ENCODE measurements at regions not wholly inside any gene's neighbourhood (a gene's known extent, or its start where the extent isn't known, plus 50 kb on each side); places are given as distances from the start of the nearest gene placed in this dataset.
"Not testable (repeated sequence)": the region's sequence is repeated elsewhere in the genome, so short reads cannot be mapped to it uniquely, and the experiment has no call there.

- Histone ChIP-seq H3K27me3 (ENCODE audit: insufficient read depth, low read length) (no peaks in the 10 kb centered on the region), H3K27ac (ENCODE audit: low read depth, low read length) (no peak overlapping the region), H3K9ac (ENCODE audit: low read depth, low read length) (no peak overlapping the region), H3K9me3 (ENCODE audit: insufficient read depth, low read depth, low read length) (no peaks in the 10 kb centered on the region), H3K4me3 (ENCODE audit: low read length) (no peak overlapping the region), H3K4me1 (ENCODE audit: insufficient read depth, low read length) (peaks cover 8% of the 10 kb centered on the region), H3K36me3 (ENCODE audit: insufficient read depth, low read length) (no peaks in the 10 kb centered on the region)
- WGBS: 100% methylated on average over 1 of the region's 3 CpGs
These were observed 150.4 kb upstream of the NEBL start for GRCh38 chr10:21047511-21047910.

GRCh38 chr10:21047096-21047495, 150.0 kb upstream of the NEBL start:
- no peaks in the 10 kb centered on the region for H3K9me3 ChIP-seq (ENCODE audit: insufficient read depth, low read depth, low read length)

GRCh38 chr10:21043044-21043443, 145.9 kb upstream of the NEBL start:
- Histone ChIP-seq H3K36me3 (ENCODE audit: insufficient read depth, low read length) (no peaks in the 10 kb centered on the region), H3K4me1 (ENCODE audit: insufficient read depth, low read length) (peaks cover 13% of the 10 kb centered on the region), H3K9ac (ENCODE audit: low read depth, low read length) (no peak overlapping the region), H3K27me3 (ENCODE audit: insufficient read depth, low read length) (no peaks in the 10 kb centered on the region), H3K27ac (ENCODE audit: low read depth, low read length) (no peak overlapping the region), H3K9me3 (ENCODE audit: insufficient read depth, low read depth, low read length) (no peaks in the 10 kb centered on the region), H3K4me3 (ENCODE audit: low read length) (no peak overlapping the region)
- 90% methylated on average over 4 of the region's 4 CpGs for WGBS

More at GRCh38 chr10:21047096-21047495, 150.0 kb upstream of the NEBL start:
- H3K36me3 ChIP-seq (ENCODE audit: insufficient read depth, low read length): no peaks in the 10 kb centered on the region
- H3K27ac ChIP-seq (ENCODE audit: low read depth, low read length): no peak overlapping the region
- no peak overlapping the region for H3K4me3 ChIP-seq (ENCODE audit: low read length)
- H3K4me1 ChIP-seq (ENCODE audit: insufficient read depth, low read length): peaks cover 13% of the 10 kb centered on the region
- H3K27me3 ChIP-seq (ENCODE audit: insufficient read depth, low read length): no peaks in the 10 kb centered on the region
- no peak overlapping the region for H3K9ac ChIP-seq (ENCODE audit: low read depth, low read length)

GRCh38 chr10:21042536-21042935, 145.4 kb upstream of the NEBL start:
- H3K36me3 ChIP-seq (ENCODE audit: insufficient read depth, low read length): no peaks in the 10 kb centered on the region
- no peak overlapping the region for H3K9ac ChIP-seq (ENCODE audit: low read depth, low read length)
- peaks cover 13% of the 10 kb centered on the region for H3K4me1 ChIP-seq (ENCODE audit: insufficient read depth, low read length)
- no peaks in the 10 kb centered on the region for H3K9me3 ChIP-seq (ENCODE audit: insufficient read depth, low read depth, low read length)
- no peak overlapping the region for H3K4me3 ChIP-seq (ENCODE audit: low read length)
- H3K27ac ChIP-seq (ENCODE audit: low read depth, low read length): no peak overlapping the region
- no peaks in the 10 kb centered on the region for H3K27me3 ChIP-seq (ENCODE audit: insufficient read depth, low read length)
- WGBS: 89% methylated on average over 1 of the region's 1 CpG

GRCh38 chr10:21041763-21042458, 144.8 kb upstream of the NEBL start:
- Histone ChIP-seq H3K27me3 (ENCODE audit: insufficient read depth, low read length) (no peaks in the 10 kb centered on the region), H3K4me3 (ENCODE audit: low read length) (no peak overlapping the region), H3K36me3 (ENCODE audit: insufficient read depth, low read length) (no peaks in the 10 kb centered on the region), H3K27ac (ENCODE audit: low read depth, low read length) (no peak overlapping the region), H3K9me3 (ENCODE audit: insufficient read depth, low read depth, low read length) (no peaks in the 10 kb centered on the region), H3K4me1 (ENCODE audit: insufficient read depth, low read length) (peaks cover 13% of the 10 kb centered on the region), H3K9ac (ENCODE audit: low read depth, low read length) (no peak overlapping the region)
- WGBS: 96% methylated on average over 9 of the region's 10 CpGs

- H3K9me3 ChIP-seq (ENCODE audit: insufficient read depth, low read depth, low read length): no peaks in the 10 kb centered on the region
- WGBS: 92% methylated on average over 3 of the region's 3 CpGs
- no peak overlapping the region for H3K27ac ChIP-seq (ENCODE audit: low read depth, low read length)
These were observed 142.6 kb upstream of the NEBL start for GRCh38 chr10:21039721-21040120.

GRCh38 chr10:21036757-21037156, 139.6 kb upstream of the NEBL start:
- H3K27me3 ChIP-seq (ENCODE audit: insufficient read depth, low read length): no peaks in the 10 kb centered on the region
- no peak overlapping the region for H3K27ac ChIP-seq (ENCODE audit: low read depth, low read length)
- H3K4me3 ChIP-seq (ENCODE audit: low read length): no peak overlapping the region
- H3K4me1 ChIP-seq (ENCODE audit: insufficient read depth, low read length): no peaks in the 10 kb centered on the region
- H3K9ac ChIP-seq (ENCODE audit: low read depth, low read length): no peak overlapping the region
- H3K9me3 ChIP-seq (ENCODE audit: insufficient read depth, low read depth, low read length): no peaks in the 10 kb centered on the region
- H3K36me3 ChIP-seq (ENCODE audit: insufficient read depth, low read length): no peaks in the 10 kb centered on the region
- WGBS: 96% methylated on average over 4 of the region's 5 CpGs

More at GRCh38 chr10:21039721-21040120, 142.6 kb upstream of the NEBL start:
- no peaks in the 10 kb centered on the region for H3K27me3 ChIP-seq (ENCODE audit: insufficient read depth, low read length)
- H3K36me3 ChIP-seq (ENCODE audit: insufficient read depth, low read length): no peaks in the 10 kb centered on the region
- no peak overlapping the region for H3K9ac ChIP-seq (ENCODE audit: low read depth, low read length)
- no peak overlapping the region for H3K4me3 ChIP-seq (ENCODE audit: low read length)
- H3K4me1 ChIP-seq (ENCODE audit: insufficient read depth, low read length): peaks cover 13% of the 10 kb centered on the region

- H3K4me1 ChIP-seq (ENCODE audit: insufficient read depth, low read length); H3K27me3 ChIP-seq (ENCODE audit: insufficient read depth, low read length); H3K9me3 ChIP-seq (ENCODE audit: insufficient read depth, low read depth, low read length); H3K4me3 ChIP-seq (ENCODE audit: low read length); H3K9ac ChIP-seq (ENCODE audit: low read depth, low read length); H3K27ac ChIP-seq (ENCODE audit: low read depth, low read length); H3K36me3 ChIP-seq (ENCODE audit: insufficient read depth, low read length): not testable (repeated sequence)
- WGBS: 96% methylated on average over 3 of the region's 3 CpGs
These were observed 137.7 kb upstream of the NEBL start for GRCh38 chr10:21034770-21035169.

GRCh38 chr10:21034241-21034640, 137.1 kb upstream of the NEBL start:
- Histone ChIP-seq H3K36me3 (ENCODE audit: insufficient read depth, low read length) (no peaks in the 10 kb centered on the region), H3K27ac (ENCODE audit: low read depth, low read length) (no peak overlapping the region), H3K4me1 (ENCODE audit: insufficient read depth, low read length) (no peaks in the 10 kb centered on the region), H3K9ac (ENCODE audit: low read depth, low read length) (no peak overlapping the region), H3K27me3 (ENCODE audit: insufficient read depth, low read length) (no peaks in the 10 kb centered on the region), H3K4me3 (ENCODE audit: low read length) (no peak overlapping the region), H3K9me3 (ENCODE audit: insufficient read depth, low read depth, low read length) (no peaks in the 10 kb centered on the region)
- WGBS: 48% methylated on average over 2 of the region's 2 CpGs

- Histone ChIP-seq H3K9ac (ENCODE audit: low read depth, low read length) (no peak overlapping the region), H3K9me3 (ENCODE audit: insufficient read depth, low read depth, low read length) (no peaks in the 10 kb centered on the region), H3K27me3 (ENCODE audit: insufficient read depth, low read length) (no peaks in the 10 kb centered on the region), H3K36me3 (ENCODE audit: insufficient read depth, low read length) (no peaks in the 10 kb centered on the region), H3K27ac (ENCODE audit: low read depth, low read length) (no peak overlapping the region), H3K4me3 (ENCODE audit: low read length) (no peak overlapping the region), H3K4me1 (ENCODE audit: insufficient read depth, low read length) (no peaks in the 10 kb centered on the region)
- WGBS: 68% methylated on average over 8 of the region's 12 CpGs
These were observed 135.6 kb upstream of the NEBL start for GRCh38 chr10:21032587-21033319.

GRCh38 chr10:21031232-21031795, 134.2 kb upstream of the NEBL start:
- H3K4me3 ChIP-seq (ENCODE audit: low read length): no peak overlapping the region
- no peaks in the 10 kb centered on the region for H3K27me3 ChIP-seq (ENCODE audit: insufficient read depth, low read length)
- 93% methylated on average over 7 of the region's 7 CpGs for WGBS
- no peaks in the 10 kb centered on the region for H3K4me1 ChIP-seq (ENCODE audit: insufficient read depth, low read length)
- no peaks in the 10 kb centered on the region for H3K9me3 ChIP-seq (ENCODE audit: insufficient read depth, low read depth, low read length)
- H3K27ac ChIP-seq (ENCODE audit: low read depth, low read length): no peak overlapping the region
- H3K36me3 ChIP-seq (ENCODE audit: insufficient read depth, low read length): no peaks in the 10 kb centered on the region
- H3K9ac ChIP-seq (ENCODE audit: low read depth, low read length): no peak overlapping the region

Measured in HUES64 (cell line).